HG03139 (cell line): ENCODE measurements at regions not wholly inside any gene's neighbourhood (a gene's known extent, or its start where the extent isn't known, plus 50 kb on each side); places are given as distances from the start of the nearest gene placed in this dataset.
A peak's percentile ranks its signal among the peaks of the same experiment; 100 is the strongest.

ENCODE experiments used
- ATAC-seq: cut with Tn5 transposase; IDR thresholded peaks from one replicate; pipeline ENCODE4 v1.9.1; 2021; ENCODE audit not compliant: unreplicated experiment

DNA sequence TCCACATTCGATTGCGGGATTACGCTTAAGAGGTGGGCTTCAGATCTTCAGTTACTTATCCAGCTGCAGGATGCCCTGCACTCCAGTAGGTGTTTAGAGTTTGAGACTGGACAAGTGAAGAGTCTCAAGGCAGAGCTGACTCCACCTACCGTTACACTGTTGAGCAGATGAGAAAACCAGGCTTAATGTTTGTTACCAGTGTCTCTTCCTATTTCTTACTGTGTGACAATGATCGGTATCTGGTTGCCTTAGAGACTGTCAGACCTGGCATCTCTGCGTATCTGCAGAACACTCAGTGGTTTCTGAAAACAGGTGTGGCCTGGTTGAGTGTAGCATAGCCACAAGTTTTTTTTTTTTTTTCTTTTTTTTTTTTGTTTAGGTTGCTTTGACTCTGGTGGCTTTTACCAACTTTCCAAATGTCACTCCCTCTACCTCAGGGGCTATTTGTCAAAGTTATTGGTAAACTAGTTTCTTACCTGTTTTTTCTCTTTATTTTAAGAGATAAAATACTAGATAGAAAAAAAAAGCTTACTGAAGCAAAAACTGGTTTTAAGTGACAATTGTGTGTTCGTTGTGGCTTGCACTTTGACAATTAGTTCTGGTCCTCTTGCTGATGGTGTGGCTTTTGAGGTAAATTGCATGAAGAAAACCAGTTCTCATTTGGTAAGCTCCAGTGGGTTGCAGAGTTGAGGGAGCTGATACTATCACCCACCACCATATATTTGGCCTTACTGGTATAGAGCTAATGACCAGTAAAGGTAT, 284.8 kb downstream of the ETS1 start:
- ATAC-seq: peak; percentile 90

DNA sequence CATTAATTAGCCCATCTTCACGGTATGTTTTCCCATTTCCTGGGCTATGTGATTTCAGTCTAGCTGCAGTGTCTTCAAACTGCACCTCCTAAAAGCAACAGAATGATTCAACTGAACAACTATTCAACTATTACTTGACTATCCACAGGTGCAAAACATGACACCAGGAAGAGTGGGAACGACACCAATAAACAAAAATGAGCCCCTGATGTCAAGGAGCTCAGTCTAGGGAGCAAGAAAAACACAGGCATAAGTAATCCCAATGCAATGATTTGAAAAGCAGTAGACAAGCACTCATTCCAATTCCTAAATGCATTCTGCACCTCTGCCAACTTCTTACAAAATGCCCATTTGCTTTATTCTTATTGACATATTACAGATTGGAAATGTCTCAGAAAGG, 285.6 kb downstream of the ETS1 start:
- no peak for ATAC-seq

DNA sequence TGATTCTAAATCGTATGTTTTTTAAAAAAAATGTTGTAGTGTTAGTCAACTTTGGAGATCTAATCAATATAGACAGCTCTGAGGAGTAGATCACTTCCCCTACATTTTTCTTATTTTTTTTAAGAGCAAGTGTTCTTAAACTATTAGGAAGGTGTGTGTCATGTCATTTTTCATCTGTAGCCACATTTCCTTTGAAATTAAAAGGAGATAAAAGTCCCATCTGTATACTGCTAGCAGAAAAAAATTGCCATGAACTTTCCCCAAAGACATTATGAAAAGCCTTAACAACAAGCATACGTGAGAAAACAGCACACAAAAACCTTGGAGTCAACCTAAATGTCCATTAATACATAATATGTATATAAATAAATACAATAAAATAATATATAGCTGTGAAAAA, 286.6 kb downstream of the ETS1 start:
- no peak for ATAC-seq

DNA sequence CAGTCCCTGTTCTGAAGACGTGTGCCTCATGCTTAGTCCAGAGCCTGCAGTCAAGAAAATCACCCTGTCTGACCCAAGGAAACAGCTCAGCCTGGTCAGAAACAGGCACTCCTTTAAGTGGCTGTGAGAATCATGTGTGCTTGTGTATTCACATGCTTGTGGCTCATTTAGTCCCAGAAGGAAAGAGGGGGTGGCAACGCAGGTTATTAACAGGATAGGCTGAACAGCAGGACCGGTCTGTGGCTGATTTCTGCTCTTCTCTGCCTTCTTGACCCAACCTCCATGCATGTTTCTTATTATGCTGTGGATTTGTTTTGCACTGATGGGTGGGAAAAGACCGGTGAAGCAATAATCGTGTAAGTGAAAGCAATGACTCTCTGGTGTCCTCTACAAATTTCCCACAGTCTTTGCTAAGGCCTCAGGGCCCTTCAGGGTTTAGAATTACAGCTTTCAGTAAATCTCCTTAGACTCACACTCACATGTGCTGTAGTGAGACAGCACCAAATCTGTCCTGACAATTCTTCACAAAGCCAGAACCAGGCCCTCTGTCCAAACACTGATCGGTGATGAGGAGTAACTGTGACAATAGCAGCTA, 288.1 kb downstream of the ETS1 start:
- no peak for ATAC-seq

- no peak for ATAC-seq
Measured at GRCh38 chr11:128298271-128298670, 289.1 kb downstream of the ETS1 start.

GRCh38 chr11:128297805-128298204, 289.6 kb downstream of the ETS1 start:
- no peak for ATAC-seq

DNA sequence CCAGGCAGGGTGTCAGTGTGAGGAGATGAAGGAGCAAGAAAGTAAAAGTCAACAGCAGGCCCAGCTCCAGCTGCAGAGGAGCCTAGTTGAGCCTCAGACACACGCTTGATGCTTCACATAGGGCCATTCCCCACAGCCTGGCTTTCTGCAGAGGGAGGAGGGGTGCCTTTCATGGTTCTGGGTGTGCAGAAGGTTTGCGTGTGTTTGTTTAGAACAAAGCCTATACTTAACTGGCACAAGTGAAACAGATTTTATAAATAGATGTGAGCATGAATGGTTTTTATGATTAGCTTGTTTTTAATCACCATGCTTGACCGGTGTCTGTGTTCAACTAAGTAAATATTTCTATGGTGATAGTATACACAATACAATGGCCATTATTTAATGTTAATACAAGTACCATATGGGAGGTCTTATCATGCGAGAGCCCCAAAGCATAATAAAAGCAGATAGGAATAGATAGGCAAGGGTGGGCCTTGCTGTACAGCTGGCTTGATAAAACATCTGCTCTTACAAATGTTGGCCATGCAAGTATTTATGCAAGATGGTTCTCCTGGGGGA, 290.2 kb downstream of the ETS1 start:
- no peak for ATAC-seq

DNA sequence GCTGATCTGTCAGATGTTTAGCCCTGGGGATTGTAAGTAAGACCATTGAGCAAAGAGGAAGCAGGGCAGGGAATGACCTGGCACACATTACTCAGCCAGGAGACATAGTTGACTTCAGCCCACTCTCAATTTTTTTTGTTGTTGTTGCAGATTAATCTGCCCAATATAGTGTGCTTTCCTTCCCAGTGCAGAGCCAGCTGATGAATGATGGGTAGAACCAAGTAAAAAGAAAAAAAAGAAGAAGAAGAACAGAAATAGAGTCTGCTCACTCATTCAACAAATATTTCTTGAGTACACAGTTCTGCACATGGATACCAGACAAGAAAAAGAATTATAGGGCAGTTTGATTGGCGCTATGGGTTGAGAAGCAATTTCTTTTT, 292.7 kb downstream of the ETS1 start:
- ATAC-seq: no peak

DNA sequence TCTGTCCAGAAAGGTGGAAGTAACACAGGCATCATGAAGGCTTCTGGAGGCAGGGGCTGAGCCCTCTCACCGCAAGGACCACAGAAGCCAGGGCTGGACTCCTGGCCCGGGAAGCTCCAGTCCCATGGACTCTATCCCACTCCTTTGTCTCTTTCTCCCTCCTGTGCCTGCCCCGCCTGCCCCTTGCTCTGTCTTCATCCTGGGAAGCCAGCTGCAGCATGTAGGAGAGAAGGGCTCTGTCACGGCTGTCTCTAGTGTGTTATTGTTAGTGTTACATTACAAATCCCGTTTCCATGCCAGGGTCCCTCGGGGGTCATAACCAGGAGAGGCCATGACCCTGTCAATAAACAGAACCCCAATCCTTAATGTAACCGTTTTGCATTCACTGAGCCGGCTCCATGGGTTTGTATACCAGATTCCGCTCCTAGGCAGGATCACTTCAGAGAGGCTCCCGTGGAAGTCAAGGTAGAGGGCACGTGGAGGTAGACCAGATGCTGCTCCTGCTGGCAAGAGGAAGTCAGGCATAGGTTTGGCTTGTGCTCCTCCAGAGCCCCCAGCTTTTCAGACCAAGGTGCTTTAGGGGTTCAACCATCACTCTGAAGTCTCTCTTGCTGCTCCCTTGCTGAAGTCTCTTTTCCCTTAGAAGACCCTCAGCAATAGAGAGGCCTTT, 293.2 kb downstream of the ETS1 start:
- ATAC-seq: no peak

DNA sequence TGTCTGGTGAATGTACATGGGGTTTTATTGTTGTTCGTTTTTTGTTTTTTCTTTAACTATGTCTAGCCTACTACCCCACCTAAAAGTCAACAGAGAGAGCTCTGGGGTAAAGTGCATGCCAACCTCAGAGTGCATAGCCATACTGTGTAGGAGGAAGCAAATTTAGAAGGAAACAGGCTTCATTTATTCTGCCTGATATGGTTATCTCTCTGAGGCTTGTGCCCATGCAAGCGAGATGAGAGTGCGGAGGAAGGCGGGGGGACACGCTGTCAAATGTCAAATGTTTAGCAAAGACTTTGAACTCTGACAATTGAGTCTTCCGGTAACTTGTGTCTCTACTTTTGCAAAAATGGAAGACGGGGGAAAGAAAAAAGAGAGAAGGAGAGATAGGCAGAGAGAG, 295.5 kb downstream of the ETS1 start:
- no peak for ATAC-seq

- no peak for ATAC-seq
Measured at GRCh38 chr11:128291007-128291406, 296.4 kb downstream of the ETS1 start.

DNA sequence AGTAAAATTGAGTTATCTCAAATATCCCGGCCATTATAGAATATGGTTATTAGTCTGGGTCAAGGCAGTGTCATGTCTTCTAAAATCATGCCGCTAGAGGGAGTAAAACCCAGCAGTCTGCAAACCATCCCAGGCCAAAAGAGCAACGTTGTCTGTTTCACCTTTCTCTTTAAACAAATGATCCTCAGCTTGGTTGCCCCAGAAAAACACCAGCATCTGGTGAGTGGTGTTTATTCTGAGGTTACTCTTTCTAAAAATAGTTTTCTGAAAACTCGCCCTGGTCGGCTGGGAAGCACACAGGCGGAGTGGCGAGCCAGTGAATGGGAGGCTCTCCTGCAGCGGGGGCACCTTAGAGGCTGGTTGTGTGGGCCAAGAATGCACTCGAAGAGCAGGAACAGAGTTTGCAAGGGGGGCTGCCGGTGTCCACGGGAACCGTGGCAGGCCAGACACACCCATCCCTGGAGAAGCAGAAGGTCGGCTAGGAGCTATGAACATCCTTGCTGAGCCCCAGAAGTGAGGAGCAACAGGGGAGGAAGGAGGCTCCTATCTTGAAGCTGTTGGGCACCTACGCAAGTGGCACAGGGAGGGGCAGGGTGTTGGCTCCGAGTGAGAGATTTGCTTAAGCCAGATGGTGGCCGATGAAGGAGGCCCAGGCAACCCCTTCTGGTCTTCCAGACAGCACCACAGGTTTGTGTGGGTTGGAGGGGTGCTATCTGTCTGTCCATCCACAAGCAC, 297.1 kb downstream of the ETS1 start:
- peak; percentile 87 for ATAC-seq

GRCh38 chr11:128289048-128289447, 298.3 kb downstream of the ETS1 start:
- ATAC-seq: no peak

- no peak for ATAC-seq
Measured at GRCh38 chr11:128288368-128288767, 299.0 kb downstream of the ETS1 start.

- no peak for ATAC-seq
Measured at GRCh38 chr11:128285321-128285720, 302.0 kb downstream of the ETS1 start.

- no peak for ATAC-seq
Measured at GRCh38 chr11:128284634-128285033, 302.7 kb downstream of the ETS1 start.

GRCh38 chr11:128283451-128283850, 303.9 kb downstream of the ETS1 start:
- no peak for ATAC-seq

DNA sequence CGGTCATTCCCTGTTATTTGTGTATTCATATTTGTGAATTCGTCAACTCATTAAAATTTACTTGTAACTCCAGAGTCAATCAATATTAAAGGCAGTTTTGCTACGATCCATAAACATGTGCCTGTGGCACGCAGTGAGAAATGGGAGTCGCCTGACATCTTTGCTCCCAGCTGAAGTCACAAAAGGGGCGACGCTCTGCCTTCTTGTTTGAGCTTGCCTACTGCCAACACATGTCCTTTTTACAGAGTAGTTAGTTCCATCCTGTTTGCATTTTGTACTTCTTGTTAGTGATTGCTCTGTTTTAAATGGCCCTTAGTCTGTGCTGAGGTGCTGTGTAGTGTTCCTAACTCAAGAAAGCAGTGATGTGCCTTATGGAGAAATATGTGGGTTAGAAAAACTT, 305.3 kb downstream of the ETS1 start:
- ATAC-seq: no peak

DNA sequence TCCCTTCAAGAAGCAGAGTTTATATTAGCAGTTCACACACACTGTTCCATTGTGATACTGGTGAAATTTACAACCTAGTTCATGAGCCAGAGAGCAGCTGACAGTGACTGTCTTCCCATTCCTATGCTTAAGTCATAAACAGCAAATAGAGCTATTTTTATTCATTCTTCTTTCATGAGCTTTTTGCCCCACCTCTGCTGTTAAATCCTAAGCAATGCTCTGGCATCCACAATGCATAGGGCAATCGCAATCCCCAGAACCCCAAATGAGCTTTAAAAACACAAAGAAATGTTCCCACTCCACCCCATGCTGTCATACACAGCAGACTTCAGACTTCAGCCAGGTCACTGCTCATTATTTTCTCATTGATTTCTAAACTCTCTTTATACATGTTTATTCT, 307.5 kb downstream of the ETS1 start:
- no peak for ATAC-seq

GRCh38 chr11:128273736-128274135, 313.6 kb downstream of the ETS1 start:
- ATAC-seq: no peak

- ATAC-seq: no peak
Measured at GRCh38 chr11:128271401-128271800, 316.0 kb downstream of the ETS1 start.
